GM18867 (cell line): ENCODE measurements at regions not wholly inside any gene's neighbourhood (a gene's known extent, or its start where the extent isn't known, plus 50 kb on each side); places are given as distances from the start of the nearest gene placed in this dataset.
"Not testable (repeated sequence)": the region's sequence is repeated elsewhere in the genome, so short reads cannot be mapped to it uniquely, and the experiment has no call there.

Experiments
- ATAC-seq: cut with Tn5 transposase; IDR thresholded peaks from one replicate; pipeline ENCODE4 v1.9.1; 2021; ENCODE audit warnings: mild to moderate bottlenecking, moderate library complexity; ENCODE audit not compliant: unreplicated experiment

- no peak for ATAC-seq
Observed at GRCh38 chr3:20307383-20307782, 121.4 kb upstream of the SGO1 start.

GRCh38 chr3:20305647-20306046 is 119.6 kb upstream of the SGO1 start:
- no peak for ATAC-seq

GRCh38 chr3:20302766-20303165 is 116.8 kb upstream of the SGO1 start:
- ATAC-seq, result no peak

GRCh38 chr3:20288050-20288449 is 102.0 kb upstream of the SGO1 start:
- no peak for ATAC-seq

- ATAC-seq, result peak; percentile 51
Observed at GRCh38 chr3:20280257-20280656, 94.3 kb upstream of the SGO1 start.

GRCh38 chr3:20265977-20266376 is 80.0 kb upstream of the SGO1 start:
- not testable (repeated sequence) for ATAC-seq

- no peak for ATAC-seq
Observed at GRCh38 chr3:20264900-20265567, 79.0 kb upstream of the SGO1 start.

- no peak for ATAC-seq
Observed at GRCh38 chr3:20258371-20258770, 72.4 kb upstream of the SGO1 start.

GRCh38 chr3:20256144-20256543 is 70.1 kb upstream of the SGO1 start:
- ATAC-seq, result peak; percentile 96

- no peak for ATAC-seq
Observed at GRCh38 chr3:20254268-20255117, 68.5 kb upstream of the SGO1 start.

GRCh38 chr3:20250786-20251185 is 64.8 kb upstream of the SGO1 start:
- ATAC-seq, result no peak

GRCh38 chr3:20250314-20250713 is 64.3 kb upstream of the SGO1 start:
- no peak for ATAC-seq

- peak; percentile 95 for ATAC-seq
Observed at GRCh38 chr3:20246662-20247061, 60.7 kb upstream of the SGO1 start.

GRCh38 chr3:20245781-20246180 is 59.8 kb upstream of the SGO1 start:
- ATAC-seq, result peak; percentile 34

GRCh38 chr3:20240154-20240883 is 54.3 kb upstream of the SGO1 start:
- ATAC-seq, result no peak

- ATAC-seq, result not testable (repeated sequence)
Observed at GRCh38 chr3:20238199-20238598, 52.2 kb upstream of the SGO1 start.

GRCh38 chr3:20236603-20237002 is 50.6 kb upstream of the SGO1 start:
- no peak for ATAC-seq
